HG02588 (cell line): ENCODE measurements at regions not wholly inside any gene's neighbourhood (a gene's known extent, or its start where the extent isn't known, plus 50 kb on each side); places are given as distances from the start of the nearest gene placed in this dataset.

ENCODE experiments used
- ATAC-seq: cut with Tn5 transposase; IDR thresholded peaks from one replicate; pipeline ENCODE4 v1.9.1; 2021; ENCODE audit warnings: mild to moderate bottlenecking, moderate library complexity; ENCODE audit not compliant: unreplicated experiment

GRCh38 chr14:22081337-22081736 is 407.7 kb upstream of the OR4E1 start:
- ATAC-seq, result no peak

- no peak for ATAC-seq
Measured at GRCh38 chr14:22079766-22080165, 406.1 kb upstream of the OR4E1 start.

DNA sequence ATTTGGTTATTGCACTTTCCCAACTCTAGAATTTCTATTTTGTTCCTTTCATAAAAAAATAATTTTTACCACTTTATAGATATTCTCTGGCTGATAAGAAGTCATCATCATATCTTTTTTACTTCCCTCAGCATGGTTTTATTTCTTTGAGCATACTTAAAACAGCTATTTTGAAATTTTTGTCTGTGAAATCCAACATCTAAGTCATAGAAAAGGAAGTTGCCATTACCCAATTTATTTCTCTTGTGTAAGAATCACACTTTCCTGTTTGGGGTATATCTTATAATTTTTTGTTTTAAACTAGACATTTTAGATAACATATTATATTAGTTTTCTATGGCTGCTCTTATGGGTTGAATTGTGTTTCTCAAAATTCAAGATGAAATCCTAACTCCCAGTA is 400.2 kb upstream of the OR4E1 start:
- ATAC-seq, result no peak

DNA sequence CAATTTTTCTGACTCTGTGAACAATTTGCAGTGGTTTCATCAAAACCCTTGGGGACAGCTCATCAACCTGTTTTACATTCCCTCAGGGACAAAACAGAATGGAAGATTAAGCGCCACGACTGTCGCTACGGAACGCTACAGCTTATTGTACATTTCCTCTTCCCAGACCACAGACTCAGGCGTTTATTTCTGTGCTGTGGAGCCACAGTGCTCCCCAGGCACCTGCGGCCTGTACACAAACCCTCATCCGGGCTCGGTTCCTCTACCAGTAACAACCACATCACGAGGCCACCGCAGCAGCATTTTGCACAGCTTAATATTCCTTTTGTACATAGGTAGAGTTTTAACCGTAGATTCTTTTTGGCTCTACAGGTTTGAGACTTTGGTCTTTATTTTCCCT is 397.4 kb upstream of the OR4E1 start:
- ATAC-seq, result peak; percentile 90

GRCh38 chr14:22070119-22070982 is 396.7 kb upstream of the OR4E1 start:
- peak; percentile 37 for ATAC-seq

GRCh38 chr14:22065347-22065746 is 391.7 kb upstream of the OR4E1 start:
- ATAC-seq, result no peak

- ATAC-seq, result no peak
Measured at GRCh38 chr14:22059201-22059600, 385.6 kb upstream of the OR4E1 start.

- ATAC-seq, result no peak
Measured at GRCh38 chr14:22052795-22053194, 379.2 kb upstream of the OR4E1 start.

DNA sequence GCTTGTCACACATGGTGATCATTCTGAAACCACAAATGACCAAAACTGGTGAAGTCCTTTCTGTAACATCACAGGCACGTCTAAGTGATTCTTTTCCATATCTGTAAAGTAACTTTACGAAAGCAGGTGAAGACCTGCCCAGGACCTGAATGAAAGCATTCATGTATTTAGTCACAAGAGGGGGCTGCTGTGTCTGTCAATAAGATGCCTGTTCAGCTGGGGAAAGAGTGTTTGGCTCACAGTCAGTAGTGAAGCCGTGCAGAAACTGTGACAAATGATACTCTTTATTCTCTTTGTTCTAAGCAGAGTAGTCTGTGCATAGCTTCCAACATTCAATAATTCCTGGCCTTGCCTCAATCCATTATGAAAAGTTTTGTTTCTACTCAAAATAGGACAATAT is 373.5 kb upstream of the OR4E1 start:
- no peak for ATAC-seq

DNA sequence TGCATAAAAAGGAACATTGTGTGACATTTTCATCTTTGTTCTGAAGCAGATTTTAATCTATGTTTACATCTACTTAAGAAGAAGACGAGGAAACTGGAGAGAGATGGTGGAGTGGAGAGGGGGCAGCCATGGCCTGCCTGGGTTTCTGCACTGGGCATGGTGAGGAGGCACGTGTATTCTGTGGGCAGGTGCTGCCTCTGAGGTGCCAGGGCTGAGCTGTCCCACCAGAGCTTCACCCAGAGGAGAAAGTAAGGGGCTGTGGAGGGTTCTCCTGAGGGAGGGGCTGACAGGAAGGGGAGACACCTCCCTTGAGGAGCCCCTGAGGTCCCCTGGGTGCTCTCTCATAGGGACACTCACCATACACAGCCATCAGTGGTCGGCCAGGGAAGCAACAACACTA is 372.4 kb upstream of the OR4E1 start:
- ATAC-seq, result no peak

DNA sequence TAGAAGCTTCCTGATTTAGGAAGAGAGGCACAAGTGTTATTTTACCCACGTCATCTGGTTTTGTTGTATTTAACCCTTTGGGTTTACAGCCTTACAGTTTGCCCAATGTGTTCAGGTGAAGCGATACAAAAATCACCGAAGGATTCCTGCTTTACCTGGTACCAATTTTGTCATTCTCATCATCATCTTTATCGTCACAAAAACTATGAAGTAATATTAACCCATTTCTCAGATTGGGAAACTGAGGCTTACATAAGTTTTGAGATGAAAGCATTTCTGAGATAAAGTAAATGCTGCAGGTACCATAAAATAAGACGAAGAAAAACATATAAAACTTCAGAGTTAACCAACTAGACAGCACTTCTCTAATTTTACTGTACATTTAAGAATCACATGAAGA is 370.6 kb upstream of the OR4E1 start:
- ATAC-seq, result no peak

- no peak for ATAC-seq
Measured at GRCh38 chr14:22040781-22041125, 367.1 kb upstream of the OR4E1 start.

- no peak for ATAC-seq
Measured at GRCh38 chr14:22039938-22040780, 366.5 kb upstream of the OR4E1 start.

GRCh38 chr14:22036541-22037239 is 363.1 kb upstream of the OR4E1 start:
- no peak for ATAC-seq

- ATAC-seq, result no peak
Measured at GRCh38 chr14:22026527-22026926, 352.9 kb upstream of the OR4E1 start.

- ATAC-seq, result no peak
Measured at GRCh38 chr14:22025879-22026278, 352.3 kb upstream of the OR4E1 start.

DNA sequence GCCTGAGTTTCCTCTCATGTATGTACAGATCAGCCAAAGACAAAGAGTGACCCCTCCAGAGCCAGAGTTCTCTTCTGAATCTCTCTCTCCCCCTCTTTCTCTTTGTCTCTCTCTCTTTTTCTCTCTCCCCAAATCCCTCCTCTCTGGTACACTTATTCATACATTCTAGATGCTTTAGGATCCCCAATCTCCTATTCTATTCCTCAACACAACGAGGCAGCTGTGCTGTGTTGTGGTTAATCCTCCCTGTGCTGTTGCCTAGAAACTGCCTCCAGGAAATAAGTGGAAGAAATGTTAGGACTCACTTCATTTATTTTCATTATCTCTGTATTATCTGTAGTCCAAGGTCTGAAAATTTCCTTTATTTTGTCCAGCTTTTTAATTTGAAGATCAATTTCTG is 350.5 kb upstream of the OR4E1 start:
- ATAC-seq, result no peak

DNA sequence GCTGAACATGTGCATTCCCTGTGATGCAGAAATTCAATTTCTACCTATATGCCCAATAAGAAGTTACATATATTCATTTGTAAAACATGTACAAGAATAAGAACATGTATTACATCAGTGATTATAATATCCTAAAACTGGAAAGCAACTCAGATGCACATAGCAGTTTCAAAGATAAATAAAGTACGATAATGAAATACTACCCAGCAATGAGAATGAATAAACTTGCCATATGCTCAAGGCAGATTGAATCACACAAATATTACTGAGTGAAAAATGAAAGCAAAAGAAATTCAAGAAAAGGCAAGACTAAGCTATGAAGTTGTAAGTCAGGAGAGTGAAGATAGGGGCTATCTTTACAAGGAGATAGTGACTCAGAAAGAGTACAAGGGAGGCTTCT is 345.3 kb upstream of the OR4E1 start:
- no peak for ATAC-seq

DNA sequence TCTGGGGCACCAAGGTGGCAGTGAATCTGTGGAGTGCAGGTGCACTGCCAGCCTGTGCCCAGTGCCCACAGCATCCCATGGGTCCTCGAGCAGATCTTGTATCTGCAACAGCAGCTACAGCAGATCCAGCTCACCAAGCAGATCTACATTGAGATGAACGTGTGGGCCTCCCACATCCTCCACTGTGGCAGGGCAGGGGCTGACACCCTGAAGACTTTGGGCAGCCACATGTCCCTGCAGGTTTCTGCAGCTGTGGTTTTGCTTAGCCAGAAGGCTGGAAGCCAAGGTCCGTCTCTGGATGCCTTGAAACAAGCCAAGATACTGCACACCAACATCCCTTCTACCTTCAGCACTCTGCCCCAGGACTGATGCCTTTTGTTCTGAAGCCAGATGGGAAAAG is 338.8 kb upstream of the OR4E1 start:
- no peak for ATAC-seq

- ATAC-seq, result no peak
Measured at GRCh38 chr14:22011253-22011642, 337.6 kb upstream of the OR4E1 start.

- no peak for ATAC-seq
Measured at GRCh38 chr14:22010545-22011252, 337.1 kb upstream of the OR4E1 start.
